A549 (cell line): ENCODE measurements at regions not wholly inside any gene's neighbourhood (a gene's known extent, or its start where the extent isn't known, plus 50 kb on each side); places are given as distances from the start of the nearest gene placed in this dataset.

Experiments
- EHMT2 ChIP-seq: fragments of 200-600 bp; sonication (generic); IDR thresholded peaks from 2 replicates; pipeline ENCODE4 v1.6.1; 2016; ENCODE audit warnings: antibody characterized with exemption, low read depth, mild to moderate bottlenecking, moderate library complexity
- EP300 ChIP-seq, 2 experiments: fragments of >200 bp; sonication (Bioruptor Twin); formaldehyde crosslinking; IDR thresholded peaks; 2 replicates in 1 of 2; 3 replicates in 1 of 2; pipeline ENCODE4 v1.6.1; 2016 to 2017
- JUNB ChIP-seq: fragments of >200 bp; sonication (Bioruptor Twin); formaldehyde crosslinking; IDR thresholded peaks from 2 replicates; pipeline ENCODE4 v1.6.1; 2016
- POLR2A ChIP-seq: IDR thresholded peaks from 2 replicates; pipeline ENCODE4 v1.6.1; 2012; ENCODE audit warnings: mild to moderate bottlenecking, low read length
- RFX5 ChIP-seq: fragments of 450-650 bp; IDR thresholded peaks from 2 replicates; pipeline ENCODE4 v1.7.1; 2014; ENCODE audit warnings: antibody characterized with exemption, mild to moderate bottlenecking, moderate library complexity
- TF ChIP-seq, protein P1 (sequence below): fragments of >200 bp; sonication (Bioruptor Twin); formaldehyde crosslinking; IDR thresholded peaks from 3 replicates; pipeline ENCODE4 v1.5.1; 2016
- TF ChIP-seq, protein P2 (sequence below): IDR thresholded peaks from 2 replicates; pipeline ENCODE4 v1.6.1; 2012
- TF ChIP-seq, protein P3 (sequence below): fragments of 250-450 bp; sonication (Bioruptor Pico); IDR thresholded peaks from 2 replicates; pipeline ENCODE4 v1.5.0; 2021; ENCODE audit warnings: mild to moderate bottlenecking, moderate library complexity, borderline replicate concordance

DNA sequence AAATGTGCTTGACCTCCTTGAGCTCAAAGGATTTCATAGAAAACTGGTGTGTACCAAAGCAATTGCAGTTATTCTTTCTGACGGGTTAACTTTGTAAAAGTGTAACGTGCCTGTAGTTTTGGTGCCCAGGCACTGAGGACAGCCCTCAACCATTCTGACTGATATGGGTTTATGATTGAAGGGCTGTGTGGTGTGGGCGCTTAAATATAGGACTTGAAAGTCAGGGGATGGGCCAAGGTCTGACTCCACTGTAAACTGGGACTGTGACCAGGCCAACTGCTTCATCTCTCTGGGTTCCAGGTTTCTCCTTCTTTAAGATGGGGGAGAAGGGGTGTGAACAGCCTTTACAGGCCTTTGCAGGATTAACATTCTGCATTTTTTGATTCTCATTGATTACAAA is 191.1 kb upstream of the ARHGAP20 start:
- TF ChIP-seq EP300 (IDR thresholded peaks at IDR 0.05): no peak
- TF ChIP-seq, protein P1, sequence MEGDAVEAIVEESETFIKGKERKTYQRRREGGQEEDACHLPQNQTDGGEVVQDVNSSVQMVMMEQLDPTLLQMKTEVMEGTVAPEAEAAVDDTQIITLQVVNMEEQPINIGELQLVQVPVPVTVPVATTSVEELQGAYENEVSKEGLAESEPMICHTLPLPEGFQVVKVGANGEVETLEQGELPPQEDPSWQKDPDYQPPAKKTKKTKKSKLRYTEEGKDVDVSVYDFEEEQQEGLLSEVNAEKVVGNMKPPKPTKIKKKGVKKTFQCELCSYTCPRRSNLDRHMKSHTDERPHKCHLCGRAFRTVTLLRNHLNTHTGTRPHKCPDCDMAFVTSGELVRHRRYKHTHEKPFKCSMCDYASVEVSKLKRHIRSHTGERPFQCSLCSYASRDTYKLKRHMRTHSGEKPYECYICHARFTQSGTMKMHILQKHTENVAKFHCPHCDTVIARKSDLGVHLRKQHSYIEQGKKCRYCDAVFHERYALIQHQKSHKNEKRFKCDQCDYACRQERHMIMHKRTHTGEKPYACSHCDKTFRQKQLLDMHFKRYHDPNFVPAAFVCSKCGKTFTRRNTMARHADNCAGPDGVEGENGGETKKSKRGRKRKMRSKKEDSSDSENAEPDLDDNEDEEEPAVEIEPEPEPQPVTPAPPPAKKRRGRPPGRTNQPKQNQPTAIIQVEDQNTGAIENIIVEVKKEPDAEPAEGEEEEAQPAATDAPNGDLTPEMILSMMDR: no peak
- TF ChIP-seq, protein P2, sequence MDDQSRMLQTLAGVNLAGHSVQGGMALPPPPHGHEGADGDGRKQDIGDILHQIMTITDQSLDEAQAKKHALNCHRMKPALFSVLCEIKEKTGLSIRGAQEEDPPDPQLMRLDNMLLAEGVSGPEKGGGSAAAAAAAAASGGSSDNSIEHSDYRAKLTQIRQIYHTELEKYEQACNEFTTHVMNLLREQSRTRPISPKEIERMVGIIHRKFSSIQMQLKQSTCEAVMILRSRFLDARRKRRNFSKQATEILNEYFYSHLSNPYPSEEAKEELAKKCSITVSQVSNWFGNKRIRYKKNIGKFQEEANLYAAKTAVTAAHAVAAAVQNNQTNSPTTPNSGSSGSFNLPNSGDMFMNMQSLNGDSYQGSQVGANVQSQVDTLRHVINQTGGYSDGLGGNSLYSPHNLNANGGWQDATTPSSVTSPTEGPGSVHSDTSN: no peak
- TF ChIP-seq EHMT2: no peak
- TF ChIP-seq JUNB: no peak
- no peak for TF ChIP-seq POLR2A
- TF ChIP-seq RFX5: no peak
- TF ChIP-seq, protein P3, sequence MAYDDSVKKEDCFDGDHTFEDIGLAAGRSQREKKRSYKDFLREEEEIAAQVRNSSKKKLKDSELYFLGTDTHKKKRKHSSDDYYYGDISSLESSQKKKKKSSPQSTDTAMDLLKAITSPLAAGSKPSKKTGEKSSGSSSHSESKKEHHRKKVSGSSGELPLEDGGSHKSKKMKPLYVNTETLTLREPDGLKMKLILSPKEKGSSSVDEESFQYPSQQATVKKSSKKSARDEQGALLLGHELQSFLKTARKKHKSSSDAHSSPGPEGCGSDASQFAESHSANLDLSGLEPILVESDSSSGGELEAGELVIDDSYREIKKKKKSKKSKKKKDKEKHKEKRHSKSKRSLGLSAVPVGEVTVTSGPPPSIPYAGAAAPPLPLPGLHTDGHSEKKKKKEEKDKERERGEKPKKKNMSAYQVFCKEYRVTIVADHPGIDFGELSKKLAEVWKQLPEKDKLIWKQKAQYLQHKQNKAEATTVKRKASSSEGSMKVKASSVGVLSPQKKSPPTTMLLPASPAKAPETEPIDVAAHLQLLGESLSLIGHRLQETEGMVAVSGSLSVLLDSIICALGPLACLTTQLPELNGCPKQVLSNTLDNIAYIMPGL: no peak
